Activated T-helper 2 cell treated with anti-CD3 and anti-CD28 coated beads, Interferon-gamma antibody, Interleukin-2, Interleukin-4, amounts not matched to agents 10 μg/mL and 5 μg/mL and 100 μg/mL, durations not matched to agents 14 hours and 24 hours and 36 hours (primary cell): ENCODE measurements at regions not wholly inside any gene's neighbourhood (a gene's known extent, or its start where the extent isn't known, plus 50 kb on each side); places are given as distances from the start of the nearest gene placed in this dataset.
A peak's percentile ranks its signal among the peaks of the same experiment; 100 is the strongest.

ENCODE experiments used
- DNase-seq: peaks from one replicate; pipeline ENCODE4 v3.0.0; 2021; ENCODE audit warnings: low spot score
- H3K27ac Mint-ChIP-seq: one replicate; pipeline ENCODE4 v1.8.0; 2021; ENCODE audit warnings: mixed read lengths
- H3K27me3 Mint-ChIP-seq: one replicate; pipeline ENCODE4 v1.8.0; 2021; ENCODE audit warnings: low read depth, mixed read lengths
- H3K36me3 Mint-ChIP-seq: one replicate; pipeline ENCODE4 v1.8.0; 2021; ENCODE audit warnings: low read depth, mixed read lengths
- H3K4me1 Mint-ChIP-seq: one replicate; pipeline ENCODE4 v1.8.0; 2021; ENCODE audit warnings: low read depth, mixed read lengths
- H3K4me3 Mint-ChIP-seq: one replicate; pipeline ENCODE4 v1.8.0; 2021; ENCODE audit warnings: low read depth, mild to moderate bottlenecking, moderate library complexity, mixed read lengths
- H3K9me3 Mint-ChIP-seq: one replicate; pipeline ENCODE4 v1.8.0; 2021; ENCODE audit warnings: mixed read lengths
- intact Hi-C: fragments of 100-400 bp; cut with micrococcal nuclease; formaldehyde crosslinking; loops from one replicate; pipeline ENCODE4 v1.15.1; 2023

DNA sequence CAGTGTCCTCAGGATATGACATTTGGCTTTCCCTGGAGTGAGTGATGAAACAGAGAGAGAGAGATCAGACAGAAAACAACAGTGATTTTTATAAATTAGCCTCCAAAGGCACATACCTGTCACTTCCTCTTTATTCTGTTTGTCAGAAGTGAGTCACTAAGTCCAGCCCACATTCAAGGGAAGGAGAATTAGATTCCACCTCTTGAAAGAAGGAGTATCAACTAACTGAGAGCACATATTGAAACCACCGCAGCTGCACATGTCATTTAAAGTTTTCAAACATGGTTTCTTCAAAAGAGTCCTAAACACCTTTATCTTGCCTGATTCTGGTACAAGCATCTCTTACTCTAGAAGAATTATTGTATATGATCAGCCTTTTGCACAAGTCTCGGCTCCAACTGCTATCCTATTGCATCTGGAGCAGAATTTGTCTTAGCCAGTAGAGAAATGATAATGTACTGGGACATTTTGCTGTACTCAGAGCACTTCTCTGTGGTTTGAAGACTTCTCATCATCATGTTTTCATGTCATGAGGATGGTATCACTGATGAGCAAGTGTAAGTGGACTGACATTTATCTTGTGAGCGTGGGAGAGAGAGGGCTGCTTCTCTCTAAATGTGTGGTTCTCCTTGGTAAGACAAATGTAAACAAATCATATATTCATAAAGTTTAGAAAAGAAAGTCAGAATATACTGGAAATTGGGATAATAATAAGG, 338.9 kb upstream of the CFAP20DC start:
- intact Hi-C loops, result loop anchor here (2.0 to 10.0 kb wide), 11 partner anchors 76 to 1166 kb away; no protein-coding TSS in a partner anchor
- H3K36me3 Mint-ChIP-seq, result peaks cover 4% of the 10 kb centered on the region
- H3K9me3 Mint-ChIP-seq, result peaks cover 8% of the 10 kb centered on the region
- no peak for DNase-seq
- peaks cover 66% of the 10 kb centered on the region for H3K4me1 Mint-ChIP-seq
- peak overlapping the region; percentile 96 for H3K27ac Mint-ChIP-seq
- no peaks in the 10 kb centered on the region for H3K27me3 Mint-ChIP-seq
- H3K4me3 Mint-ChIP-seq, result peak overlapping the region; percentile 72

DNA sequence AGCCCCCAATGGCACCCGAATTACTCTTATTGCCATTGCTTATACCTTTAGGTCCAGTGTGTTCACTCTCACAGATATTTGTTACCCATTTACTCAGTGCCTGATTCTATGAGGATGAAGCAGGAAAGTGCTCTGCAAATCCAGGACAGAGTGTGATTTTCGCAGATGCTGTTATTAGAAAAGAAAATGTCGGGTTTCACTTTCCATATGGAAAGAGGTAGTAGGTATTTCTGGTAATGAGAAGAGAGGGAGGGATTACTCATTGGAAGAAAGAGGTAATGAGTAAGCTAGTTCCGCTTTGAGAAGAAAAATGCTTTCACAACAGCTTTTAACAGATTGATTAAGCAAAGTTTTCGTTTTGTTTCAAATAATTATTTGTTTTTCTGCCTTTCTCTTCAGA, 336.3 kb upstream of the CFAP20DC start:
- no peak for DNase-seq
- Mint-ChIP-seq H3K9me3 (peaks cover 4% of the 10 kb centered on the region), H3K27me3 (no peaks in the 10 kb centered on the region), H3K4me1 (peaks cover 84% of the 10 kb centered on the region), H3K4me3 (no peak overlapping the region), H3K36me3 (no peaks in the 10 kb centered on the region), H3K27ac (peak overlapping the region; percentile 89)
- intact Hi-C loops, result loop anchor here (1.0 to 10.0 kb wide), 11 partner anchors 41 to 1169 kb away; no protein-coding TSS in a partner anchor

DNA sequence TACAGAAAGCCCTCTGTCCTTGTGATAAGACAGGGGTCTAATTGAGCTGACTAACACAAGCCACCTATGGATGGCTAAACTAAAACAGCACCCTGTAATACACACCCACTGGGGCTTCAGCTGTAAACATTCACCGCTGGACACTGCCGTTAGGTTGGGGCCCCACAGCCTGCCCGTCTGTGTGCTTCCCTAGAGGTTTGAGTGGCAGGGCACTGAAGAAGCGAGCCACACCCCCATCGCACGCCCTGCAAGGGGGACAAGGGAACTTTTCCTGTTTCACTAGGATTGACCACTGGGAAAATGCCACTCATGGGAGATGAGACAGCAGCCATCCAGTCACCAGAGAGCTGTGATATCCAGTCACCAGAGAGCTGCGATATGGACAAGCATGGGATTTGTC, 335.7 kb upstream of the CFAP20DC start:
- no peak overlapping the region for H3K4me3 Mint-ChIP-seq

GRCh38 chr3:59381282-59381681, 331.5 kb upstream of the CFAP20DC start:
- H3K27me3 Mint-ChIP-seq, result no peaks in the 10 kb centered on the region
- no peak overlapping the region for H3K4me3 Mint-ChIP-seq
- H3K4me1 Mint-ChIP-seq, result peaks cover 54% of the 10 kb centered on the region
- DNase-seq, result no peak
- H3K27ac Mint-ChIP-seq, result no peak overlapping the region
- H3K36me3 Mint-ChIP-seq, result no peaks in the 10 kb centered on the region
- intact Hi-C loops, result loop anchor here (10.0 kb wide), 3 partner anchors 166 to 1174 kb away; no protein-coding TSS in a partner anchor
- no peaks in the 10 kb centered on the region for H3K9me3 Mint-ChIP-seq

More for the DNA sequence above, 335.7 kb upstream of the CFAP20DC start:
- H3K9me3 Mint-ChIP-seq, result peaks cover 4% of the 10 kb centered on the region
- no peaks in the 10 kb centered on the region for H3K36me3 Mint-ChIP-seq
- no peak for DNase-seq
- no peaks in the 10 kb centered on the region for H3K27me3 Mint-ChIP-seq
- H3K27ac Mint-ChIP-seq, result no peak overlapping the region
- H3K4me1 Mint-ChIP-seq, result peaks cover 85% of the 10 kb centered on the region
- intact Hi-C loops, result loop anchor here (5.0 to 10.0 kb wide), 8 partner anchors 73 to 1169 kb away; no protein-coding TSS in a partner anchor

GRCh38 chr3:59380146-59380545, 330.3 kb upstream of the CFAP20DC start:
- Mint-ChIP-seq H3K36me3 (no peaks in the 10 kb centered on the region), H3K27me3 (no peaks in the 10 kb centered on the region), H3K4me1 (peaks cover 43% of the 10 kb centered on the region), H3K27ac (no peak overlapping the region), H3K4me3 (no peak overlapping the region), H3K9me3 (no peaks in the 10 kb centered on the region)
- DNase-seq, result no peak
- intact Hi-C loops, result loop anchor here (10.0 kb wide), 3 partner anchors 165 to 1175 kb away; no protein-coding TSS in a partner anchor

DNA sequence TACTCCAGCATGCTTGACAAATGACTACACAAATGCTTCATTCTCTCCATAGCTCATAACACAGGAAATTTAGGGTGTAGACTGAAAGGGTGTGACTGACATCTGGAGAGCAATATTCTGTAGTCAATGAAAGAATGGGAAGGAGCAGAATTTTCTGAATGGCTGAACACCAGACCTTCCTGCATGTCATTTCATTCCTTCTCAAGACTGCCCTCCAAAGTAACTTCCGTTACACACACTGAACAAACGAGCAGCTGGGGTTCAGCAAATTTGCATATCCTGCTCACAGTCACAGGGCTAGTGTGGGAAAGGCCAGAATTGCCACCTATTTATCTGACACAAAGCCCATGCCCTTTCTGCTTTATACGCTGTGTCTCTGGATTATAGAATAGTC, 325.0 kb upstream of the CFAP20DC start:
- H3K27me3 Mint-ChIP-seq, result no peaks in the 10 kb centered on the region
- intact Hi-C loops, result no loop called here
- H3K27ac Mint-ChIP-seq, result no peak overlapping the region
- no peaks in the 10 kb centered on the region for H3K4me1 Mint-ChIP-seq
- no peaks in the 10 kb centered on the region for H3K36me3 Mint-ChIP-seq
- no peak overlapping the region for H3K4me3 Mint-ChIP-seq
- no peaks in the 10 kb centered on the region for H3K9me3 Mint-ChIP-seq
- no peak for DNase-seq

DNA sequence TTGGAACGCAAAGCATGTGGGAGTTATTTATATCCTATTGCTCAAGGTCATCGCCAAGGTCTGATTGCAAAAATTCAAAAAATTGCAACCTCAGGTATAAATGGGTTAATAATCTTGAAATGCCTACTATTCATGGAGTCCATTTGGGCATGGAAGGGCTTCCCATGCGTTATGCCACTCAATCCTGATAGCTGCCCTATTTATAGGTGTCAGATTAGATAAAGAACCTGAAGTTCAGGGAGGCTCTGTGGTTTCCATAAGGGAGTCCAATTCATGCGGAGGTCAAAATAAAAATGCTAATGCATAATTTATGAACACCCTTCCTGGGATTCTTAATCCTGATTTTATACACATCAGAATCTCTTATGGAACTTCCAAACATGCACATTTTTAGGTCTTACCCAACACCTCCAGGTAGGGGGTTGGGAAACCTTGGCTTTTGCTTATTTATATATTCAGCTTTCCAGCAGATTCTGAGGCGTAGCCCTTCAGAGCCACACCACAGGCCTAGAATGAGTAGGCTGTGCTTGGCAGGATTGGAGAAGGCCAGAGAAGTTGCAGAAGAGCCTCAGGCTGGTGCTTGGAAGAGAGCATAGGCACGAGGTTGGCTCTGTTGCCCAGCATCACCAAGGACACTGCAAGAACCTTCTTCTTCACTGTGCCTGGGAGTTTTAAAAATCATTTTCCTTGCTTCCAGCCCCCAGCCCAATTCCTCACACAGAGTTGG, 324.4 kb upstream of the CFAP20DC start:
- Mint-ChIP-seq H3K4me1 (peaks cover 4% of the 10 kb centered on the region), H3K27me3 (no peaks in the 10 kb centered on the region), H3K36me3 (no peaks in the 10 kb centered on the region), H3K9me3 (no peaks in the 10 kb centered on the region), H3K27ac (no peak overlapping the region), H3K4me3 (no peak overlapping the region)
- no peak for DNase-seq
- intact Hi-C loops, result no loop called here

GRCh38 chr3:59372346-59372745, 322.5 kb upstream of the CFAP20DC start:
- H3K27ac Mint-ChIP-seq, result no peak overlapping the region
- peaks cover 10% of the 10 kb centered on the region for H3K4me1 Mint-ChIP-seq
- no peak overlapping the region for H3K4me3 Mint-ChIP-seq
- intact Hi-C loops, result no loop called here
- H3K27me3 Mint-ChIP-seq, result no peaks in the 10 kb centered on the region
- H3K9me3 Mint-ChIP-seq, result no peaks in the 10 kb centered on the region
- no peaks in the 10 kb centered on the region for H3K36me3 Mint-ChIP-seq
- DNase-seq, result no peak

DNA sequence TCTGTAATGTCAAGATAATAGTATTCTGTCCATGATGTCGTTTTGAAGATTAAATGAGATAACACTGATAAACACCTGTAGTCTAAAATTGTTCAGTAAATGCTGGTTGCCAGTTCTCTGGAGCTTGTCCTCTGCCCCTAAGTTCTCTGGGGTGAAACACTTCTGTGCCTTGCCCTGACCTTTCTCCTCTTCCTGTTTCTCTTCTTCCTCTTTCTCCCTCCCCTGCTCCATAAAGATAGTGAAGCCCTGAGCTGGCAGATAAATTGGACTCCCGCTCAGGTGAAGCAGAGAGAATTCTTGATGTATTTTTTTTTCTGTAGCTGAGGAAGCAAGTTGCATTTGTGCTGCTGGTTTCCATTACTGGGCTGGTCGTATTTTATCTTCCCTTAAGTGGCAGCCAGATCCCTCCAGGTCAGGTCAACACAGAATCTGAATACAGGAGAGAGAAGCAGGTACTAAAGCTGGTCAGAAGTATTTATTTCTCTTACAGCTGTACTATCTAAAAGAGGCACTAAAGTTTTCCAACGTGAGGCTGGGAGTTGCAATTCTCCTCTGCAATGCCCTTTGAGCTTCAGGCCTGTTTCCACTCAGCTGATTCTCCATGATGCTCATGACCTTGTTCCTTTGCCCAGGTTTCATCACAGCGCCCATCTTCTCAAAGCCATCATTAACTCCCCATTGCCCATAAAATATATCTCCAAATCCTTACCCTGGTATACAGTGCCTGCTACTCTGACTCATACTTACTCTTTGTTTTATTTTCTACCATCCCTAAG, 319.3 kb upstream of the CFAP20DC start:
- Mint-ChIP-seq H3K27me3 (no peaks in the 10 kb centered on the region), H3K27ac (no peak overlapping the region), H3K36me3 (no peaks in the 10 kb centered on the region), H3K4me1 (peaks cover 21% of the 10 kb centered on the region), H3K4me3 (no peak overlapping the region), H3K9me3 (no peaks in the 10 kb centered on the region)
- DNase-seq, result no peak
- intact Hi-C loops, result no loop called here

- Mint-ChIP-seq H3K4me1 (peaks cover 21% of the 10 kb centered on the region), H3K36me3 (no peaks in the 10 kb centered on the region), H3K9me3 (no peaks in the 10 kb centered on the region), H3K4me3 (no peak overlapping the region), H3K27me3 (no peaks in the 10 kb centered on the region), H3K27ac (no peak overlapping the region)
- intact Hi-C loops, result no loop called here
- DNase-seq, result no peak
These were observed 317.3 kb upstream of the CFAP20DC start for GRCh38 chr3:59367150-59367549.

- intact Hi-C loops, result no loop called here
- no peak overlapping the region for H3K4me3 Mint-ChIP-seq
- no peaks in the 10 kb centered on the region for H3K36me3 Mint-ChIP-seq
- DNase-seq, result no peak
- no peaks in the 10 kb centered on the region for H3K27me3 Mint-ChIP-seq
- H3K9me3 Mint-ChIP-seq, result peaks cover 6% of the 10 kb centered on the region
- H3K4me1 Mint-ChIP-seq, result peaks cover 21% of the 10 kb centered on the region
- no peak overlapping the region for H3K27ac Mint-ChIP-seq
These were observed 316.4 kb upstream of the CFAP20DC start for GRCh38 chr3:59366218-59366617.

- Mint-ChIP-seq H3K27ac (no peak overlapping the region), H3K4me1 (peaks cover 19% of the 10 kb centered on the region), H3K27me3 (no peaks in the 10 kb centered on the region), H3K4me3 (no peak overlapping the region), H3K36me3 (no peaks in the 10 kb centered on the region), H3K9me3 (peaks cover 10% of the 10 kb centered on the region)
- DNase-seq, result no peak
- intact Hi-C loops, result no loop called here
These were observed 314.7 kb upstream of the CFAP20DC start for GRCh38 chr3:59364496-59364895.
